ENCODE measurements at regions not wholly inside any gene's neighbourhood (a gene's known extent, or its start where the extent isn't known, plus 50 kb on each side); places are given as distances from the start of the nearest gene placed in this dataset.

GRCh38 chr1:239896980-239897379, 194.7 kb upstream of the FMN2 start:
- no peak for DNase-seq

DNA sequence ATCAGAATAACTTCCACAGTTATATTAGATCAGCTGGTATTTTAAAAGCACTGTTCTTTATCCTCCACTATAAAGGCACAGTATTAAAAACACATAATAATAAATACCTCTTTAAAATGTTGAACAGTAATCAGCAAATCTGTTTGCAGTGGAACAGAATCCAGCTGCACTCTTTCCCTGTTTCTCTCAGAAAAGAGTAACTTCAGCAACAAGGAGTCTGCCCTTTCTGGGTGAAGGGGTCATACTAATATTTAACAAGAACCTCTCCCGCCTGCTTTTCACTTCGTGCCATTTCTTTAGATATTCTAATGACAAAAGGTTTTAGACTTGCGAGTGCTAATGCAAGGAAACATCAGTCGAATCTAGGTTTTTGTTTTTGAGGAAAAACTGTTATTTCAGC, 194.2 kb upstream of the FMN2 start:
- no peak for DNase-seq

GRCh38 chr1:239898062-239898730, 193.5 kb upstream of the FMN2 start:
- peak; percentile 63 to 80 for DNase-seq

DNA sequence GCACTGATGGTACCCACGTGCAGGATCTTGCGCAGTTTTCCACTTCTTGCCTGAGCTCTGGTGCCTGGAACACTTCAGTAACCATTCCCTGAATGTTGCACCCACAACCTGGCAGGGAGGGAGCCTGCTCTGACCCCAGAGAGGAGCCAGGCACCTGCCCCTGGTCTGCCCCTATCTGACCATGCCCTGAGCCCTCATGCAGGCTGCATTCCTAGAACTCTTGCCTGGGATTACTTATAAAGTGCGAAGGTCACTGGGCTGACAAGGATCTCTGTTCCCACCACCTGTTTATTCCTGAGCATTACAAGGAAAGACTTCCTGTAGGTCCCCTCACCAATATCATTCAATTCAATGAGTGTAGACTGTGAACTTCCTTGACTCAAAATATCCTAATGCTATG, 191.9 kb upstream of the FMN2 start:
- no peak for DNase-seq

- DNase-seq: no peak
Measured at GRCh38 chr1:239906394-239906793, 185.3 kb upstream of the FMN2 start.

- DNase-seq: no peak
Measured at GRCh38 chr1:239909898-239910297, 181.8 kb upstream of the FMN2 start.

GRCh38 chr1:239912471-239912870, 179.2 kb upstream of the FMN2 start:
- no peak for DNase-seq

GRCh38 chr1:239913141-239913585, 178.5 kb upstream of the FMN2 start:
- no peak for DNase-seq

GRCh38 chr1:239914751-239915231, 176.9 kb upstream of the FMN2 start:
- no peak for DNase-seq

GRCh38 chr1:239918634-239919033, 173.0 kb upstream of the FMN2 start:
- DNase-seq: no peak

GRCh38 chr1:239920214-239920613, 171.5 kb upstream of the FMN2 start:
- no peak for DNase-seq

- DNase-seq: no peak
Measured at GRCh38 chr1:239922778-239923522, 168.7 kb upstream of the FMN2 start.

DNA sequence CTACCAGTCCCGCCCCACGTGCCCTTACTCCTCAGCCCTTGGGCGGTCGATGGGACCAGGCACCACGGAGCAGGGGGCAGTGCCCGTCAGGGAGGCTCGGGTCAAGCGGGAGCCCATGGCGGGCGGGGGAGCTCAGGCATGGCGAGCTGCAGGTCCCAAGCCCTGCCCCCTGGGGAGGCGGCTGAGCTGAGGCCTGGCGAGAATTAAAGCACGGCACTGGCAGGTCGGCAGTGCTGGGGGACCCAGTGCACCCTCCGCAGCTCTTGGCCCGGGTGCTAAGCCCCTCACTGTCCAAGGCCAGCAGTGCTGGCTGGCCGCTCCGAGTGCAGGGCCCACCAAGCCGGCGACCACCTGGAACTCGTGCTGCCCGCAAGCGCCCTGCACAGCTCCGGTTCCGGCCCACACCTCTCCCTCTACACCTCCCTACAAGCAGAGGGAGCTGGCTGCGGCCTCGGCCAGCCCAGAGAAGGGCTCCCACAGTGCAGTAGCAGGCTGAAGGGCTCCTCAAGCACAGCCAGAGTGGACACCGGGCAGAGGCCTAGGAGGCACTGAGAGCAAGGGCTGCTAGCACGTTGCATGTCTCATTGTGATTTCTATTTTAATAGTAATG, 166.8 kb upstream of the FMN2 start:
- DNase-seq: no peak

- DNase-seq: no peak
Measured at GRCh38 chr1:239926184-239926583, 165.5 kb upstream of the FMN2 start.

GRCh38 chr1:239929317-239929716, 162.4 kb upstream of the FMN2 start:
- no peak for DNase-seq

- DNase-seq: no peak
Measured at GRCh38 chr1:239930686-239931262, 160.9 kb upstream of the FMN2 start.

DNA sequence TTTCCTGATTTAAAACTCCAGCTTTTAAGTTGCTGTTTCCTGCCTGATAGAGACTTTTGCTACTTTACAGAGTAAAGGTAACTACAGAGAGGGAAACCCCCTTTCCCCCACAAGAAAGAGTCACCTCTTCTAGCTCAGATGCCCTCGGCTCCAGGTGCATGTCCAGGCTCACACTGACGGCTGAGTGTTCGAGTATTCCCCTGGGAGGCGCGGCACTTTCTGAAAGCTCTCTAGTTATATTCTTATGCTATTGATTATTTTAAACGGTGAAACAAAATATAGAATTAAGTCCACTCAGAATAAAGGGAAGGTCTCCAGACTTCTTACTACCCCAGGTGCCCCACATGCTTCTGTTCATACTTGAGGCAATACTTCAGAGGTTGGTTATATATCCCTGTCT, 160.3 kb upstream of the FMN2 start:
- no peak for DNase-seq

- DNase-seq: no peak
Measured at GRCh38 chr1:239939602-239940001, 152.1 kb upstream of the FMN2 start.

DNA sequence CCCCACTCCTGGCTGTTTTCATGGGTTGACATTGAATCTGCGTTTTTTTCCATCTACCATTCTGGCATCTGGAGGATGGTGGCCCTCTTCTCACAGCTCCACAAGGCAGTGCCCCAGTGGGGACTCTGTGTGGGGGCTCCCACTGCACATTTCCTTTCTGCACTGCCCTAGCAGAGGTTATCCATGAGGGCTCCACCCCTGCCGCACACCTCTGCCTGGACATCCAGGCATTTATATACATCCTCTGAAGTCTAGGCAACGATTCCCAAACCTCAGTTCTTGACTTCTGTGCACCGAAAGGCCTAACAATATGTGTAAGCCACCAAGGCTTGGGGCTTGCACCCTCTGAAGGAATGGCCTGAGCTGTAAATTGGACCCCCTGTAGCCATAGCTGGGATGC, 147.9 kb upstream of the FMN2 start:
- no peak for DNase-seq

DNA sequence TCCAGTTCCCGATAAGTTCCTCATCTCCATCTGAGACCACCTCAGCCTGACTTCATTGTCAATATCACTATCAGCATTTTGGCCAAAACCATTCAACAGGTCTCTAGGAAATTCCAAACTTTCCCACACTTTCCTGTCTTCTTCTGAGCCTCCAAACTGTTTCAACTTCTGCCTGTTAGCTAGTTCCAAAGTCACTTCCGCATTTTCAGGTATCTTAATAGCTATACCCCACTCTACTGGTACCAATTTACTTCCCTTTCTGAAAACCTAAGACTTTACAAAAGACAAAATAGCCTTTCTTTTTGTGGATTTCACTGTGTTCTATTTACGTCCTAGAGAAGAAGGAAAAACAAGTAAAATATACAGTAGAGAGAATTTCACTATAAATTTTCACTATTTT, 147.0 kb upstream of the FMN2 start:
- DNase-seq: no peak

- DNase-seq: no peak
Measured at GRCh38 chr1:239947801-239948200, 143.9 kb upstream of the FMN2 start.

- DNase-seq: peak in 1 of 2 experiments; percentile 74
Measured at GRCh38 chr1:239951511-239952140, 140.1 kb upstream of the FMN2 start.
